Inflammatory macrophage treated with lipopolysaccharide for 4 hours (primary cell): ENCODE measurements at regions not wholly inside any gene's neighbourhood (a gene's known extent, or its start where the extent isn't known, plus 50 kb on each side); places are given as distances from the start of the nearest gene placed in this dataset.
"Not testable (repeated sequence)": the region's sequence is repeated elsewhere in the genome, so short reads cannot be mapped to it uniquely, and the experiment has no call there.

ENCODE experiments used
- DNase-seq: peaks from one replicate; pipeline ENCODE4 v3.0.0-alpha.2; 2020

DNA sequence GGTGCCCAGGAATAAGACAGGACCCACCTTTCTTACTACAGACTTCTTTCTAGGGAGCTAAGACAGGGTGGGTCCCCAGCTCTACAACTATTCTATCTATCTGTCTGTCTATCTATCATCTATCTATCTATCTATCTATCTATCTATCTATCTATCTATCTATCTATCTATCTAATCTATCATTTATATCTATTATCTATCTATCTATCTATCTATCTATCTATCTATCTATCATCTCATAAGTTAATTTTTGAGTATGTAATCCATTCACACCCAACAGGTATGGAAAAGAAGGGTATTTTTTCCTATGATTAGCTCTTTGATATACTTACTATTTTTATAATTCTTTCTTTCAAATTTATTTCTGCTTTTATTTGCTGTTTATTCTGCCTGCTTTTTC, 55.9 kb downstream of the BAMBI start:
- no peak for DNase-seq

DNA sequence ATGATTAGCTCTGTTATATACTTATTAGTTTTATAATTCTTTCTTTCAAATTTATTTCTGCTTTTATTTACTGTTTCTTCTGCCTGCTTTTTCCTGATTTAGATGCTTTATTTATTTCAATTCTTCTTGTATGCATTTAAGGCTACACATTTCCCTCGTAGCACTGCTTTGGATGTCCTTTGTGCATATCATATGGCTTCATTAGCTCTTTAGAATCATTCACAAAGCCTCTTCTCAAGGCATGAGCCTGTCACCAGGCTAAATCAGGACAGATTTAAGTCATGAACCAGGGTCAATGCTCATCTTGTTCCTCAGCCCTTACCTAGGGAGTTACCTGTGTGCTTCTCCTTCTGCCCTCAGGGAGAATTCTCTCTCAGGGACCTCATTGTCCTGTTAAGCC, 56.3 kb downstream of the BAMBI start:
- no peak for DNase-seq

DNA sequence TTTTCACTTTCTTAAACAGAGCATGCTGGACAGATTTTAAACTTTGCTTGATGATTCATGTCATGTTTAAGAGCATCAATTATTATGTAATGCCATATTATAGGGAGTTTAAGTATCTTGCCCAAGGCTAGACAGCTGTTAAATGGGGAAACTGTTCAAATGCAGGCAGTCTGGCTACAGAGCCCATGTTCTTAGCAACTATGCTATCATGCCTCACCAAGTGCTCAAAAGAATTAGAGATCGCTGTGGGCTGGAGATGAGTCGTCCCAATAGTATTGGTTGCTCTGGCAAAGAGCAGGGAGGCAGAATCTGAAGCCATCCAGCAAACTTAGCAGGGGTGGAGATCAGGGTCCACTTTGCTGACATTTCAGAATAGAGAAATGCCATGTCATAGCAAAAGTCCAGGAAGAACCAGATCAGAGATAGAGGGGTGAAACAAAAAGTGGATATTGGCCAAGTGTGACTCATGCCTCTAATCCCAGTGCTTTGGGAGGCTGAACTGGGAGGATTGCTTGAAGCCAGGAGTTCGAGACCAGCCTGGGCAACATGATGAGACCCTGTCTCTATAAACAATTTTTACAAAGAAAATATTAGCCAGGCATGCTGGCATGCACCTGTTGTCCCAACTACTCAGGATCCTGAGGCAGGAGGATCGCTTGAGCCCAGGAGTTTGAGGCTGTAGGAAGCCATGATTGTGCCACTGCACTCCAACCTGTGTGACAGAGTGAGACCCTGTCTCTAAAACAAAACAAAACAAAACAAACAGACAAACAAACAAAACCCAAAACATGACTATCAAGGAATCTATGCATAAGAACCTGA, 57.8 kb downstream of the BAMBI start:
- DNase-seq = no peak

DNA sequence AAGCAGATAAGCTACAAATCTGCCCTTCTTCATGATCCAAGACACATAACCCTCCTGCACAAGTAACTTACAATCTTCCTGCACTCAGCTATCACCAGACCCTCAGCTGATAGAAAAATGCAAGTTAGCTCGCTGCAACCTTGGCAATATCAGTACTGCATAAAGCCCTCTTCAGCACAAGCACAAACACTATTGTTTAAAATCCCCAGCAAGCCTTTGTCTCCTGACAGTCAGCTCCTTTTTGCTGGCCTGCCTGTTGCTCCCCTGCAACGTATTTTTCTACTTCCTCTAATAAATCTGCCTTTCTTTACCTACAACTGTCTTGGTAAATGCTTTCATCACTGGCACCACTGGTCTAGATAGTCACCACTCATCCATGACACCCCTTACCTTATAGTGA, 59.8 kb downstream of the BAMBI start:
- no peak for DNase-seq

DNA sequence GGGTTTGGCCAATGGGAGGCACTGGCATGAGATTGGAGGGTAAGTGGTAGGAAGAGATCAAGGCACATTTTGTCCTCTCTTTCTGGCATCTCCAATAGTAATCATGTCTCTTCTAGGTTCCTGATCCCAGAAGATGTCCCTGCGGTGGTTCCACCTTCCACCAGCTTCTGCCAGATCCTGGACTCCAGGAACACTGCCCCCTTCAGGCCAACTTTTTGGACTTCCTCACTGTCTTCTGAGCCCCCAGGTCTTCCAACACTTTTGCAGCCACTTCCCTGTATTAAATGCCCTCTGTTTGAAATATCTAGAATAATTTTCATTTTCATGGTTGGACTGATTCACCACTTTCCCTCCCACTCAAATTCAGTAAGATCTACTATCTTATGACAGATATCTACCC, 60.9 kb downstream of the BAMBI start:
- DNase-seq = peak; percentile 9

DNA sequence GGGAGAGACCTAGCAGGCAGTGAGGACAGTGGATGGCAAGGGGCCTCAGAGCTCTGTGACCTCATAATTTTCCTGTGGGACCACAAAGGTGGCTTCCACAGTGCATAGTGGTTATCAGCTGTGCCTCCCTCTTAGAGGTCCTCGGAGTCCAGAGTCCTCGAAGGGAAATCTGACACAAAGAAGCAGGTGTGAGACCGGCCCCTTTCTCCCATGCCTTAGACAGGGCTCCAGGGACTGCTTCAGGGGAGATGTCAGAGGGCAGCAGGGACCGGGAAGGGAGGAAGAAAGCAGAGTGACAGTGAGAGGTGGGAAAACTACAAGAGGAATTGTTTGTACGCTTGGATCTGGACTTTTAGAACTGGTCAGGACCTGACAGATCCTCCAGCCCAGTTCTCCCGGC, 66.3 kb downstream of the BAMBI start:
- no peak for DNase-seq

DNA sequence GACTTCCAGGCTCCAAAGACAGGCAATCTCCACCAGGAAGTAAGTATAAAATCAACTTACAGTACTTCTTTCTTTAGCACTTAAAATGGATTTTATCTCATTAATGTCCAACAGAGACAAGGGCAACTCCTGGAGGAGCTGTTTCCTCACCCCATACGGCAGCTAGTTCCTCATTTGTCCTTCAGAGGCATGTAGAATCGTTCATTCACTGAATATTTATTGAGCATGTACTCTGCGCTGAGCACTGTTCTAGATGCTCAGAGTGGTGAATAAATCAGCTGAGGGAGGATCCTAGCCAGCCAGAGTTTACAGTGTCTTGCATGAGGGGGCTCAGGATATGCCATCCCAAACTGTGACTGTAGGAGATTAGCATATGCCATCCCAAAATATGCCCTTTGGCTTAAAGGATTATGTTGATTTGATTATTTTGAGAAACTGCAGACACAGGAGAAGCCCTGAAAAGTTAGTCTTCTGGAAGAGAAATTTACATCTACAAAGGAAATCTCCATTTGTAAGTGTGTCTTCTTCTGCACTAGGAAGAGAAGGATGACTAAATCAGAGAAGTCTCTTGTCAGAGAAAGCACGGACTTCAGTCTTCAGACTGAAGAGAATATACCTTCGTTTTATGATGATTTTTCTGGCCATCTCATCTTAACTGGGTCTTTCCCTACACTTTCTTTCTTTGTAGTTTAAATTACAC, 66.9 kb downstream of the BAMBI start:
- DNase-seq = no peak

DNA sequence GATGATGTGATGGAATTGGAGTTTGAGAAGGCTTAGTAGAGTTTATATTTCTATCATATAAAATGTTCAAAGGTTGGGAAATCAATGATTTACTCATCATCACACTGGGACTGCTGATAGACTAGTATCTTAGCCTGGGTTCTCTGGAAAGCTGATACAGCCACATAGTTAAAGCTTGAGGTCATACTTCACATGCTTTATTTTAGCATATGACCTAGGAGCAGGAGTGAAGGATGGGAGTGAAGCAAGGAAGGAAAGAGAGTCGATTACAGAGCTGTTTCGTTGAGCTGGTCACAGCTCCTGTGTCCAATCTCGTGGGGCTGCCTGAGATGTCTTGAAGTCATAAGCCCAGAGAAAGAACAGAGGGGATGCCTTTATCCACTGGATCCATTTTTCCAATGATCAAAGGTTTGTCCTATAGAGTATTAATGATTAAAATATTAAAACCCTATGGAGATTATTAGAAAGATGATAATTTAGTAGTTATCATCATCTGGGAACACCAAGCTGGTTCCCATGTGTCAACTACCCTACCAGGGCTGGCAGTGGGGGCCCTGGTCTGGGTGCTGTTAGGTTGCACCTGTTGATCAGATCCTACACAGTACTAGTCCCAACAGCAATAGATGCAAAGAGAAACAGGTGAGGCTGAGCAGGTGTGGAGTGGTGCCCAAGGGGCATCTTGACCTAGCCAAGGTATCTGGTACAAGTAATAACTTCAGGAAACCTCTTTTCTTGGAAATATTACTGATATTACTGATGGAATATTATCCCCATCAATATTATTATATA, 77.8 kb downstream of the BAMBI start:
- DNase-seq = no peak

DNA sequence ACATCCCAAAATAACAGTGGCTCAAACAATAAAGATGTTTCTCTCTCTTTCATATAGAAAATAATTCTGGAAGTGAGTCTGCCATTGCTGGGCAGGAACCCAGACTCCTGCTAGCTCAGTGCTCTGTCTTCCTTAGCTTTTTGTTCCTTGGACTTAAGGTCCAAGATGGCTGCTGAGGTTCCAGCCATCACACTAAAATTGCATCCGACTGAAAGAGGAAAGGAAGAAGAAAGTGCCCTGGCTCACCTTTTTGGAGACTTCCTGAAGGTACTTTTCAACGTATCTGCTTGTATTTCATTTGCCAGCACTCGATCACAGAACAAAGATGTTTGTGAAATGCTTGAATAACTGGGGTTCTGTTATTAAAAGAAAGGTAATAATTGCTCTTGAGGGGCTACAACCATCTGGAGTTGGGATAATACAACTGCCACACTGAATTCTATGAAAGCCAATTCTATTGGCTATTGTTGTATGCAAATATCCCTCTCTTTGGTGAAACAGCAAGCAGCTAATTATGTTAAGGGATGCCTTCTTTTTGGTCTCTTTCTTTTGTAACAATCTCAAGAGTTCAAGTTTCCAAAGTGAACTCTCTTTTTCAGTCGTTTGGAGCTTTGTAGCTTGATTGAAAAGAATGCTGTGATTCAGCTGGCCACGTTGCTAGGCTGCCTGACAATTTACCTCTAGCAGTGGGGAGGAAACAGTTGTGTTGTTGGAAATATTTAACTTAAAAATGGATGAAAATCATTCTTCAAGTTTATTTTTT, 83.9 kb downstream of the BAMBI start:
- no peak for DNase-seq

DNA sequence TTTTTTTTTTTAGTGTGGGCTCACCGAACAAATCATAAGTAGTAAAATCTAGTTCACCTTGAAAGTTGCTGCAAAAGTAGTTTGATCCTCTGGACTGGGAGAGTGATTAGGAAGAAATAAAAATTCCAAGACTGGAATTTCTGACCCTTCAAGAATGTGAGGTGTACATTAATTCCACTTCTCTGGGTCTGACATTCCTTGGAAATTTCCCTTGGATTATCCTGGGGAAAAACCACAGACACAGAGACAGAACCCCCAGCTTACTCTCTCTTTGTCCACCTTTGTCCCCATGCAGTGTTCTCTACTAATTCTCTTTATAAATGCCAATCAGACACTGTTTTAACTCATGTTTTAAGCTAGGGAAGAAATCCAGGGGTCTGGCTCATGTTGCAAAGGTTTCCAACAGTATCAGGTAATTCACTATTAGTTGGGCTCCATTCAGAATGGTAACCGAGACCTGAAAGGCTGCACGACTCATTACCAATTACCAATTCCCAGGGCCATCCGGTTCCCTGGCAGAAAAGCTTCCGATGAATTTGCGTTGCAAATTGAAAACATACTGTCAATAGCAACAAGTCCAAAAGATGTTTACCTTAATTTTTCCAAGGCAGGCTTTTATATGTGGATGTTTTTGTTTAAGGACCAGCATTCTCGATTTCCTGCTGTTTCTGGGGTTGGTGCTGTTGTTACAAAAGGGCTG, 86.3 kb downstream of the BAMBI start:
- DNase-seq = no peak

DNA sequence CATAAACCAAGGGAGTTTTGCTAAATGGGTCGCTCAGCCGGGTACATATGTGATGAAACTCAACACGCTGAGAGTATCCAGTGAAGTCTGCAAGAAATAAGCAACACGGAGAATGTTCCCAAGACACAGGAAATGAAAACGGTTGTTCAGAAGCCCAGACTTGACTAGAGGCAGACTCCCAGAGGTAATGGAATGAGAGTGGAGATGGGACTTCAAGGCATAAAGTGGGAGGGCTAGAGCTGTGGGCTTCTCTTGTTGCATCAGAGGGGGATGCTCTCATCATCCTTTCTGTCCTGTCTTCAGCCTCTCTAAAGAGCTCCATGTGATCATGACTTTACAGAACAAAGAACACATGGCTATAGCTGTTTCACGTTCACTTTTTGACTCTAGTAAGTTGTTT, 88.3 kb downstream of the BAMBI start:
- no peak for DNase-seq

DNA sequence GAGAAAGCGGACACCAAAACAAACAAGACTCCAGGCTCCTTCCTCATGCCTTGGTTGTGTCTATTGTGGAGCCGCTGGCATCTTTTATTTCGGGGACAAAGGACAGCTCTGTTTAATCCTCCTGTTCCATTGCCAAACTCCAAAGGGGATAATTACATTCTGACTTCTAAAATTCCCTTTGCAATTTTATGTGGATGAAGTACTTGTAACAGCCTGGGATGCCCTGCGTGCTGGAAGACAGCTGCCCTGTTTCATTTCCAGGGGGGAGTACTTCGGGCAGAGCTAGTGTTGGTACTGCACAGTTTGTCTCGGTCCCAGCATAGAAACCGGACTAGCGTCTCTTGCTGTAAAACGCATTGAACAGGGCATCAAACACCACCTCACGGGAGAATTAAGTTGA, 90.9 kb downstream of the BAMBI start:
- no peak for DNase-seq

DNA sequence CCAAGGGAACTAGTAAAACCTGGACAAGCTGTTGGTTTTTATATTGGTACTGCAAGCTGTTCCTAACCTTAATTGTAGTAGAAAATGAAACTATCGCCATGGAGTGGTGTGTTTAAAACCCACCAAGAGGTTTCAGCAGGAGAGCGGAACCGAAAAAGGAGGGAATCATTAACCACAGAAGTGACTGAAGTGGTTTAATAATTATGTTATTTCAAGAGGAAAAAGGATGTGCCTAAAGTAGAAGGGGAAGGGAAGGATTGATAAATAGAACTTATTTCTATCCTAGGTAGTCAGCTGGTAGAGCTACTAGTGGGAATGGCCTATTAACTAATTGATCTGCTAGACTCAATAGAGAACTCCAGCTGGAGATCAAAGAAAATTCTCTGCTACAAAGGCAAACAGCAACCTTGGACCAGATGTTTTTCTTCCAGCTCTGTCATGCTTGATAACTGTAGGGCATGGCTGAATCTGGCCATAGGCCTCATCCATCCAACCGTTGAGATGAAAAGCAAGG, 91.8 kb downstream of the BAMBI start:
- no peak for DNase-seq

DNA sequence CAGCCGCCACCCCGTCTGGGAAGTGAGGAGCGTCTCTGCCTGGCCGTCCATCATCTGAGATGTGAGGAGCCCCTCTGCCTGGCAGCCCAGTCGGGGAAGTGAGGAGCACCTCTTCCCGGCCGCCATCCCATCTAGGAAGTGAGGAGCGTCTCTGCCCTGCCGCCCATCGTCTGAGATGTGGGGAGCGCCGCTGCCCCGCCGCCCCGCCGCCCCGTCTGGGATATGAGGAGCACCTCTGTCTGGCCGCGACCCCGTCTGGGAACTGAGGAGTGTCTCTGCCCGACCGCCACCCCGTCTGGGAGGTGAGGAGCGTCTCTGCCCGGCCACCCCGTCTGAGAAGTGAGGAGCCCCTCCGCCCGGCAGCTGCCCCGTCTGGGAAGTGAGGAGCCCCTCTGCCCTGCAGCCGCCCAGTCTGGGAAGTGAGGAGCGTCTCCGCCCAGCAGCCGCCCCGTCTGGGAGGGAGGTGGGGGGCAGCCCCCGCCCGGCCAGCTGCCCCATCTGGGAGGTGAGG, 94.3 kb downstream of the BAMBI start:
- DNase-seq = not testable (repeated sequence)

DNA sequence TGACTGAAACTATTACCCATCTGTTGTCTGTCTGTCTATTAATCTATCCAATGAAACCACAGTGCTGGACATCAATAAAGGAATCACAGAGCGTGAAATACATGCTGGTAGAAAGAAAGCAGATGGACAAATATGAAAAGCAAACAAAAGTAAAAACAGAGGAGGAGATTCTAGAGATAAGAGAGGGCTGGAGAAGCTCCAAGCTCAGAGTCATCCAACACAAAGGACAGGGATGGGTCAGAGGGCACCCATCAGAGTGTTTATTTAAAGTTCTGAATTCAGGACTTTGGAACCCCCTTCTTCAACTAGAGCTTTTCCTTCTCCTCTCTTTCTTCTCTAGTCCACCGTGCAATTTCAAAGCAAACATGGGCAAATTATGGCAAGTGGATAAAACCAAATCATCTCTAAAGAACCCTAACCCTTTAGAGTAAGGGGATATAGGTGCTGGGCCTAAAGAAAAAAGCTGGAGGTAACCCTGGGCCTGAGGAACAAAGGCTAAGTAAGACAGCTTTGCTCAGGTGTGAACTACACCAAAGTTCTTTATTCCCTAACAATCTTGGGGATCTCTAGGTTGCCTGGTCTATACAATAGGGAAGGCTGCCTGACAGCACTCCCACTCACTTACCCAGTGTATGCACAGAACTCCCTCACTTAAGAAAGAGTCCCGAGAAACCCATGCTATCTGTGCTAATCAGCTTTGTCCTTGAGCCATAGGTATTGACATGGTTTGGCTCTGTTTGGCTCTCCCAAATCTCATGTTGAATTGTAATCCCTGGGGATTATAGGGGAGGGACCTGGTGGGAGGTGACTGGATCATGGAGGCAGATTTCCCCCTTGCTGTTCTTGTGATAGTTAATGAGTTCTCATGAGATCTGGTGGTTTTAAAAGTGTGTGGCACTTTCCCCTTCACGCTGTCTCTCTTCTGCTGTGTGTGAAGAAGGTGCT, 97.0 kb downstream of the BAMBI start:
- DNase-seq = no peak

DNA sequence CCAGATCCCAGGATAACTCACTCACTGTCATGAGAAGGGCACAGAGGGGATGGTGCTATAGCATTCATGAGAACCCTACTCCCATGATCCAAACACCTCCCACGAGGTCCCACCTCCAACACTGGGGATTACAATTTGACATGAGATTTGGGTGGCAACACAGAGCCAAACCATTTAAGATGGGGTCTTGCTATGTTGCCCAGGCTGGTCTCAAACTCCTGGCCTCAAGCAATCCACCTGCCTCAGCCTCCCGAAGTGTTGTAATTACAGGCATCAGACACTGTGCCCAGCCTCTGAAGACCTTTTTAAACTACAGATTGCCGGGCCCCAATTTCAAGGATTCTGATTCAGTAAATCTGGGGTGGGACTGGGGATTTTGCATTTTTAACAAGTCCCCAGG, 98.5 kb downstream of the BAMBI start:
- no peak for DNase-seq

DNA sequence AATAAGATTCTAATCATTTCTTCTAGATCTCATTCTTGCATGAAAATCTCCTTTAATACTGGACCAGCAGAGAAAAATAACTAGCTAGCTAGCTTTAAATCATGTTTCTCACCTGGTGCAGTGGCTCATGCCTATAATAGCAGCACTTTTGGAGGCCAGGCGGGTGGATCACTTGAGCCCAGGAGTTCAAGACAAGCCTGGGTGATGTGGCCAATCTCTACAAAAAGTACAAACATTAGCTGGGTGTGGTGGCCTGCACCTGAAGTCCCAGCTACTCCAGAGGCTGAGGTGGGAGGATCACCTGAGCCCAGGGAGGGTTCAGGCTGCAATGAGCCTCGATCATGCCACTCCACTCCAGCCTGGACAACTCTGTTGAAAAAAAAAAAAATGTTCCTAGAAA, 99.2 kb downstream of the BAMBI start:
- DNase-seq = no peak

DNA sequence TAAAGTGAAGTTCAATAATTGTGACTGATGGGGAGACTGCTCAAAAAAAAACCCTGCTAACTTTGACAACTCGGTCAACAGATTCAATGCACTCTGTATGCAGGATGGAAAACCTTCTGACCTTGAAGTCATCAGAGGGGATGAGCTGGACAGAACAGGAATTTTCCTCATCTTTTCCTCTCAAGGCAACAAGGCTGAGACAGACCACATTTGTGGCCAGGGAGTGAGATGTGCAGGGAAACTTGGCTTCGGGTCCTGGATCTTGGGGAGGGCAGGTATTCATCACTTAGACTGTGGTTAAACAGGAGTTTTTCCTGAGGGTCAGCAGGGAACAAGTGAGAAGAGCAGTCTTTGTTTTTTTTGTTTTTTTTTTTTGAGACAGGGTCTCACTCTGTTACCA, 100.6 kb downstream of the BAMBI start:
- DNase-seq = no peak

DNA sequence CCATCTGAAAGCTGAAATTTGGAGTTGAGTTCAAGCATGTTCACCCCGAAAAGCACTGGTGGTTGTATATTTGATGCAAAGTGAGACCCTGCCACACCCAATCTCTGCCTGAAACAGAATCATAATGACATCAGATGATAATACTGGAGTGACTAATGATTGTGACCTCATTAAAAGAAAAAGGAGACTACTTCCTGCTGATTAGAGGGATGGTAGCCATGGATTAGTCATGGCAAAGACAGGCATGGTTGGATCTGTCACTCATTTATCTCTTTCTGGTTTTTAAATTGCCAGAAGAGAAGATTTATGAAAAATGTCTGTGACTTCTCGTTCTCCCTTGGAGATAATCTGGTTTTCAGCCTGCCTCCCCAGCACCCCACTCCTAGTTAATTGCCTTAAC, 101.2 kb downstream of the BAMBI start:
- no peak for DNase-seq

DNA sequence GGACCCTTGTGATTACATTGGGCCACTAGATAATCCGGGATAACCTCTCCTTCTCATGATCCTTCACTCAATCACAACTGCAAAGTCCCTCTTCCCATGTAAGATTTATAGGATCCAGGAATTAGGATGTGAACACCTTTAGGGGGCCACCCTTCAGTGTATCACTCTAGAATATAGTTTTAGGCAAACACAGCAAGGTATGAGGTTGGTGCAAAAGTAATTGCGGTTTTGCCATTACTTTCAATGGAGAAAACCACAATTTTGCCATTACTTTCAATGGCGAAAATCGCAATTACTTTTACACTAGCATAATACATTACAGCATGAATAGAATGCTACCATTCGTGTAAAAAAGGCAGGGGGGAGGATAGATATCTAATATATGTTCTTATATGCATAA, 104.0 kb downstream of the BAMBI start:
- DNase-seq = no peak

DNA sequence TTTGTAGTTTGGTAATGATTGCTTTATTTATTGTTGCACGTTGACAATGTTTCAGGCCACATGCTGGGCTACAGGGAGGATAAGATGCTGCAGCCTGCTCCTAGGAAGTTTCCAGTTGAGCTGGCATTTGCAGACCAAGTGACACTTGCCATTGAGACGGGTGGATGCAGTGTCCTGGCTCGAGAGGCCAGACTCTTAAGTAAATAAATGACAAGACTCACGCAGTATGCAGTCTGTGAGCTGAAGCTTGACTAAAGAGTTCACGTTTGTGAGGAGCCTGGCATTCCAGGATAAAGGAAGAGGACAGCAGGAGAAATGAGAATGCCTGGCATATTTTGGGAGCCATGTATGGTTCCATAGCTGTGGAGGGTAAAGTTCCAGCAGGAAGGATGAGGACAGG, 105.8 kb downstream of the BAMBI start:
- DNase-seq = no peak
